GM19438 (cell line): ENCODE measurements at regions not wholly inside any gene's neighbourhood (a gene's known extent, or its start where the extent isn't known, plus 50 kb on each side); places are given as distances from the start of the nearest gene placed in this dataset.

Source experiments
- ATAC-seq: cut with Tn5 transposase; IDR thresholded peaks from one replicate; pipeline ENCODE4 v1.9.1; 2021; ENCODE audit warnings: low read depth; ENCODE audit not compliant: unreplicated experiment

- ATAC-seq = no peak
These were observed 305.9 kb upstream of the SALL3 start for GRCh38 chr18:78673516-78674321.

GRCh38 chr18:78675231-78675630 lies 304.4 kb upstream of the SALL3 start:
- no peak for ATAC-seq

- no peak for ATAC-seq
These were observed 302.8 kb upstream of the SALL3 start for GRCh38 chr18:78676622-78677482.

GRCh38 chr18:78677483-78678317 lies 301.9 kb upstream of the SALL3 start:
- ATAC-seq = no peak

- no peak for ATAC-seq
These were observed 301.3 kb upstream of the SALL3 start for GRCh38 chr18:78678318-78678695.

GRCh38 chr18:78679031-78679430 lies 300.6 kb upstream of the SALL3 start:
- ATAC-seq = no peak

- ATAC-seq = no peak
These were observed 299.9 kb upstream of the SALL3 start for GRCh38 chr18:78679613-78680260.

GRCh38 chr18:78681396-78681795 lies 298.2 kb upstream of the SALL3 start:
- no peak for ATAC-seq

GRCh38 chr18:78681934-78682333 lies 297.7 kb upstream of the SALL3 start:
- ATAC-seq = no peak

GRCh38 chr18:78682716-78683115 lies 296.9 kb upstream of the SALL3 start:
- ATAC-seq = no peak

- no peak for ATAC-seq
These were observed 296.2 kb upstream of the SALL3 start for GRCh38 chr18:78683191-78684010.

- no peak for ATAC-seq
These were observed 294.2 kb upstream of the SALL3 start for GRCh38 chr18:78685250-78685979.

GRCh38 chr18:78685980-78686530 lies 293.6 kb upstream of the SALL3 start:
- ATAC-seq = no peak

GRCh38 chr18:78686976-78687685 lies 292.5 kb upstream of the SALL3 start:
- ATAC-seq = no peak

GRCh38 chr18:78687736-78688135 lies 291.9 kb upstream of the SALL3 start:
- no peak for ATAC-seq

- ATAC-seq = no peak
These were observed 291.4 kb upstream of the SALL3 start for GRCh38 chr18:78688249-78688648.

GRCh38 chr18:78688916-78689315 lies 290.7 kb upstream of the SALL3 start:
- no peak for ATAC-seq

GRCh38 chr18:78689606-78690005 lies 290.0 kb upstream of the SALL3 start:
- no peak for ATAC-seq
